ENCODE measurements at regions not wholly inside any gene's neighbourhood (a gene's known extent, or its start where the extent isn't known, plus 50 kb on each side); places are given as distances from the start of the nearest gene placed in this dataset.
A peak's percentile ranks its signal among the peaks of the same experiment; 100 is the strongest.

GRCh38 chr3:44021651-44022594 lies 219.8 kb upstream of the TOPAZ1 start:
- peak; percentile 23 for DNase-seq (ENCODE audit: low spot score)

GRCh38 chr3:44023961-44024593 lies 217.6 kb upstream of the TOPAZ1 start:
- DNase-seq (ENCODE audit: low spot score): no peak

GRCh38 chr3:44026220-44026865 lies 215.3 kb upstream of the TOPAZ1 start:
- no peak for DNase-seq (ENCODE audit: low spot score)

GRCh38 chr3:44029100-44029499 lies 212.6 kb upstream of the TOPAZ1 start:
- DNase-seq (ENCODE audit: low spot score): no peak

GRCh38 chr3:44030285-44030684 lies 211.4 kb upstream of the TOPAZ1 start:
- DNase-seq (ENCODE audit: low spot score): no peak

GRCh38 chr3:44030687-44031305 lies 210.9 kb upstream of the TOPAZ1 start:
- peak; percentile 37 for DNase-seq (ENCODE audit: low spot score)

- DNase-seq (ENCODE audit: low spot score): no peak
These were observed 210.0 kb upstream of the TOPAZ1 start for GRCh38 chr3:44031387-44032380.

- no peak for DNase-seq (ENCODE audit: low spot score)
These were observed 209.2 kb upstream of the TOPAZ1 start for GRCh38 chr3:44032487-44032886.

- no peak for DNase-seq (ENCODE audit: low spot score)
These were observed 208.6 kb upstream of the TOPAZ1 start for GRCh38 chr3:44033123-44033522.

- DNase-seq (ENCODE audit: low spot score): no peak
These were observed 204.8 kb upstream of the TOPAZ1 start for GRCh38 chr3:44036850-44037249.

GRCh38 chr3:44039006-44039405 lies 202.7 kb upstream of the TOPAZ1 start:
- no peak for DNase-seq (ENCODE audit: low spot score)

GRCh38 chr3:44041726-44042125 lies 200.0 kb upstream of the TOPAZ1 start:
- no peak for DNase-seq (ENCODE audit: low spot score)

GRCh38 chr3:44042772-44043171 lies 198.9 kb upstream of the TOPAZ1 start:
- DNase-seq (ENCODE audit: low spot score): no peak

- DNase-seq (ENCODE audit: low spot score): no peak
These were observed 196.0 kb upstream of the TOPAZ1 start for GRCh38 chr3:44045476-44046275.

GRCh38 chr3:44047796-44048195 lies 193.9 kb upstream of the TOPAZ1 start:
- DNase-seq (ENCODE audit: low spot score): no peak

- peak; percentile 29 for DNase-seq (ENCODE audit: low spot score)
These were observed 193.3 kb upstream of the TOPAZ1 start for GRCh38 chr3:44048196-44048924.

GRCh38 chr3:44048949-44049348 lies 192.7 kb upstream of the TOPAZ1 start:
- no peak for DNase-seq (ENCODE audit: low spot score)

- DNase-seq (ENCODE audit: low spot score): no peak
These were observed 191.6 kb upstream of the TOPAZ1 start for GRCh38 chr3:44050101-44050500.

GRCh38 chr3:44050867-44051266 lies 190.8 kb upstream of the TOPAZ1 start:
- no peak for DNase-seq (ENCODE audit: low spot score)

- DNase-seq (ENCODE audit: low spot score): peak; percentile 18
These were observed 185.7 kb upstream of the TOPAZ1 start for GRCh38 chr3:44055951-44056350.

Measured in AG08395 (cell line).